K562 (cell line): ENCODE measurements at regions not wholly inside any gene's neighbourhood (a gene's known extent, or its start where the extent isn't known, plus 50 kb on each side); places are given as distances from the start of the nearest gene placed in this dataset.

Experiments
- ATAC-seq: fragments of 200-7000 bp; cut with Tn5 transposase; 3 replicates; pipeline ENCODE4 v1.9.1; 2020; ENCODE audit warnings: moderate library complexity
- BruUV-seq: library from RNA; stranded (reverse); fragments of 400-500 nt; replicated peaks from 2 replicates; lab custom pipeline; 2021; lab: Mats Ljungman, UMichigan
- CTCF ChIA-PET: fragments of 300-600 bp; formaldehyde crosslinking; extraction: SDS; loops from one replicate; lab custom pipeline; 2021; ENCODE audit warnings: low intra/inter-chr PET ratio; lab: Yijun Ruan, JAX
- POLR2A ChIA-PET: fragments of 300-600, 350-650 bp; sonication (Branson Sonifier 250); formaldehyde crosslinking; extraction: SDS; loops from one replicate; lab custom pipeline; 2021; ENCODE audit warnings: antibody characterized with exemption, inconsistent platforms; lab: Yijun Ruan, JAX
- DNase-seq, 4 experiments: peaks; one replicate each; pipeline versions ENCODE4 v3.0.0 to v3.0.0-alpha.2; 2011 to 2018; ENCODE audit warnings: low spot score in 3 of 4, mixed read lengths in 3 of 4; ENCODE audit errors: extremely low read depth in 1 of 4
- FAIRE-seq: peaks from 2 replicates; lab custom pipeline; 2011; peaks lifted over from hg19 to GRCh38; lab: Jason Lieb, UNC
- H2AFZ ChIP-seq: 2 replicates; pipeline ENCODE4 v1.6.0; 2011; ENCODE audit warnings: low read depth, low read length, control low read depth, inconsistent platforms
- H3K27ac ChIP-seq: fragments of 200-600 bp; 3 replicates; pipeline ENCODE4 v1.8.0; 2011; ENCODE audit warnings: low read depth, mild to moderate bottlenecking, control low read depth, inconsistent platforms, low read length, moderate library complexity, mixed read lengths; ENCODE audit errors: extremely low read depth
- H3K27me3 ChIP-seq, 2 experiments: fragments of 300-600 bp in 1 of 2; 2 replicates in 1 of 2; 3 replicates in 1 of 2; pipeline versions ENCODE4 v1.6.0 to v1.8.0; 2011; ENCODE audit warnings: inconsistent platforms in 2 of 2, low read length in 2 of 2, mild to moderate bottlenecking in 1 of 2, mixed read lengths in 1 of 2, moderate library complexity in 1 of 2; ENCODE audit not compliant: control insufficient read depth in 2 of 2, insufficient read depth in 2 of 2
- H3K36me3 ChIP-seq: fragments of 300-600 bp; 3 replicates; pipeline ENCODE4 v1.8.0; 2011; ENCODE audit warnings: mild to moderate bottlenecking, low read length, inconsistent platforms; ENCODE audit not compliant: control insufficient read depth, insufficient read depth
- H3K4me1 ChIP-seq, 2 experiments: fragments of 200-600 bp in 1 of 2; replicated peaks in 1 of 2; 2 replicates in 1 of 2; 3 replicates in 1 of 2; pipeline versions ENCODE4 v1.5.1 to v1.8.0; 2011; ENCODE audit warnings: inconsistent platforms in 2 of 2, low read length in 2 of 2, mild to moderate bottlenecking in 1 of 2, mixed read lengths in 1 of 2, moderate library complexity in 1 of 2; ENCODE audit not compliant: control insufficient read depth in 2 of 2, insufficient read depth in 2 of 2
- H3K4me2 ChIP-seq: 2 replicates; pipeline ENCODE4 v1.6.1; 2011; ENCODE audit warnings: low read length, control low read depth, inconsistent platforms, mixed read lengths; ENCODE audit not compliant: insufficient read depth
- H3K4me3 ChIP-seq: fragments of 200-600 bp; sonication (generic), shearing (Covaris generic); 2 replicates; pipeline ENCODE4 v1.5.1; 2016; ENCODE audit warnings: control low read depth, inconsistent platforms
- H3K79me2 ChIP-seq: fragments of 200-600 bp; 3 replicates; pipeline ENCODE4 v1.8.0; 2011; ENCODE audit warnings: low read length, inconsistent platforms; ENCODE audit not compliant: control insufficient read depth, insufficient read depth
- H3K9ac ChIP-seq, 2 experiments: 2 replicates each; pipeline versions ENCODE4 v1.6.0 to v1.6.1; 2011; ENCODE audit warnings: low read depth in 2 of 2, low read length in 2 of 2, control low read depth in 1 of 2, inconsistent platforms in 1 of 2, mild to moderate bottlenecking in 1 of 2, mixed read lengths in 1 of 2; ENCODE audit not compliant: insufficient read depth in 1 of 2
- H3K9me1 ChIP-seq: one replicate; pipeline ENCODE4 v1.6.0; 2011; ENCODE audit warnings: inconsistent platforms, mild to moderate bottlenecking, low read length, moderate library complexity; ENCODE audit not compliant: control insufficient read depth, insufficient read depth
- H3K9me3 ChIP-seq: replicated peaks from 2 replicates; pipeline ENCODE4 v1.5.1; 2011; ENCODE audit warnings: low read depth, low read length, inconsistent platforms; ENCODE audit not compliant: control insufficient read depth, insufficient read depth
- H4K20me1 ChIP-seq: replicated peaks from 2 replicates; pipeline ENCODE4 v1.6.1; 2011; ENCODE audit warnings: low read length, inconsistent platforms, mixed read lengths; ENCODE audit not compliant: control insufficient read depth, insufficient read depth
- MBD2 ChIP-seq: sonication (generic); IDR thresholded peaks from 2 replicates; pipeline ENCODE4 v1.6.1; 2016; ENCODE audit warnings: low read depth, borderline replicate concordance
- MIER1 ChIP-seq: fragments of 450-650 bp; IDR thresholded peaks from 2 replicates; pipeline ENCODE4 v1.6.1; 2016; ENCODE audit warnings: antibody characterized with exemption, mild to moderate bottlenecking, low read depth
- NONO ChIP-seq, 2 experiments: fragments of 200-400 bp in 1 of 2; fragments of 450-650 bp in 1 of 2; formaldehyde crosslinking in 1 of 2; IDR thresholded peaks; 2 replicates each; pipeline ENCODE4 v1.6.1; 2017; ENCODE audit warnings: low read depth in 2 of 2, mild to moderate bottlenecking in 2 of 2, moderate library complexity in 2 of 2, low read length in 1 of 2
- POLR3A ChIP-seq: IDR thresholded peaks from 2 replicates; pipeline ENCODE4 v1.6.1; 2011; ENCODE audit warnings: borderline replicate concordance, mild to moderate bottlenecking, moderate library complexity; ENCODE audit not compliant: insufficient read length, insufficient read depth; ENCODE audit errors: extremely low read depth
- SMARCC2 ChIP-seq: fragments of 450-650 bp; IDR thresholded peaks from 2 replicates; pipeline ENCODE4 v1.6.1; 2017; ENCODE audit warnings: antibody characterized with exemption, moderate library complexity, mild to moderate bottlenecking, low read depth
- ZFP30 ChIP-seq: fragments of 250-450 bp; sonication (Bioruptor Pico); IDR thresholded peaks from 2 replicates; pipeline ENCODE4 v1.8.0; 2022; ENCODE audit warnings: moderate library complexity, mild to moderate bottlenecking, inconsistent platforms, borderline replicate concordance
- ZNF408 ChIP-seq: fragments of 250-450 bp; sonication (Bioruptor Pico); IDR thresholded peaks from 2 replicates; pipeline ENCODE4 v1.4.0; 2020; ENCODE audit warnings: low read depth, mild to moderate bottlenecking, moderate library complexity
- ZSCAN32 ChIP-seq: fragments of 450-650 bp; formaldehyde crosslinking; IDR thresholded peaks from 2 replicates; pipeline ENCODE4 v1.4.0; 2020; ENCODE audit warnings: mild to moderate bottlenecking, moderate library complexity
- whole genome bisulfite sequencing: fragments of 100-300 bp; shearing (Covaris generic); methylation state at CpG from one replicate; pipeline ENCODE4 v1.1.6; 2016; ENCODE audit warnings: low coverage, mixed read lengths; ENCODE audit not compliant: insufficient coverage; ENCODE audit errors: missing lambda C conversion rate; 5-methylcytosine and 5-hydroxymethylcytosine counted together
- in situ Hi-C: fragments of 300-500 bp; cut with MboI; formaldehyde crosslinking; loops from 4 replicates; pipeline ENCODE4 v1.15.0; 2018; ENCODE audit warnings: inconsistent platforms, mixed read lengths
- intact Hi-C: fragments of 100-400 bp; cut with micrococcal nuclease; formaldehyde crosslinking; loops from 2 replicates; pipeline ENCODE4 v1.14.2; 2022

- POLR2A ChIA-PET: no interaction called here
- FAIRE-seq: no peak
- no peak for DNase-seq
- WGBS: 24% methylated on average over 24 of the region's 45 CpGs
- Histone ChIP-seq H3K9me3 (no peaks in the 10 kb centered on the region), H2AFZ (no peak overlapping the region), H3K4me2 (no peak overlapping the region), H3K27me3 (peaks cover 0 to 5% of the 10 kb centered on the region in 2 experiments; a peak in 2 of 5 replicates), H3K9ac (no peak overlapping the region), H3K36me3 (no peaks in the 10 kb centered on the region), H3K27ac (no peak overlapping the region), H3K9me1 (no peaks in the 10 kb centered on the region), H4K20me1 (no peaks in the 10 kb centered on the region), H3K79me2 (no peaks in the 10 kb centered on the region), H3K4me1 (peaks cover 0 to 14% of the 10 kb centered on the region in 2 experiments; a peak in 1 of 5 replicates), H3K4me3 (no peak overlapping the region)
- TF ChIP-seq ZFP30 (CRISPR knock-in tag) (no peak), MBD2 (no peak), ZNF408 (CRISPR knock-in tag) (no peak), NONO (IDR thresholded peaks at IDR 0.05; ENCODE audit: low read depth in 2 of 2, low read length in 1 of 2) (no peak), MIER1 (no peak), ZSCAN32 (no peak), SMARCC2 (no peak), POLR3A (no peak)
- BruUV-seq: no TSS peak
- CTCF ChIA-PET: no interaction called here
- no peak for ATAC-seq
- intact Hi-C loops: loop anchor here (10.0 kb wide), 1 partner anchor 367 kb away; no protein-coding TSS in a partner anchor
- in situ Hi-C loops: no loop called here
Observed at GRCh38 chr4:71187404-71188155, 151.2 kb upstream of the SLC4A4 start.
